ENCODE measurements at regions not wholly inside any gene's neighbourhood (a gene's known extent, or its start where the extent isn't known, plus 50 kb on each side); places are given as distances from the start of the nearest gene placed in this dataset.
A peak's percentile ranks its signal among the peaks of the same experiment; 100 is the strongest.

DNA sequence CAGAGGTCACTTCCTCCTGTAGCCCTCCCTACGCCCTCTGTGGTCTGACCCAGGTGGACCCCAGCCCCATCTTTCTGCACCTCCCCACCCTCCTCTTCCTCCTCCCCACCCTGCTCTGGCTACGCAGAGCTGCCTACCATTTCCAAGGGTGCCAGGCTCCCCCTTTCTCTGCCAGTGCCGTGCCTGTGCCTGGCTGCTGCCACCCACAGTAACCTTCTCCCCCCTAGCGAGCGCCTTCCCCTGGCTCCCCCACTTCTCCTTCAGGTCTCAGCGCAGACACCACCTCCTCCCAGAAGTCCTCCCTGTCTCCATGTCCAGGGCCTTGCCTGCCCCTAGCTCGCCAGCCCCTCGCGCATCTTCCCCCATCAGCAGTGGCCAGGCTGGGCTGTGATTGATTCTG is 471.5 kb downstream of the PTPRU start:
- TF ChIP-seq, protein P1, sequence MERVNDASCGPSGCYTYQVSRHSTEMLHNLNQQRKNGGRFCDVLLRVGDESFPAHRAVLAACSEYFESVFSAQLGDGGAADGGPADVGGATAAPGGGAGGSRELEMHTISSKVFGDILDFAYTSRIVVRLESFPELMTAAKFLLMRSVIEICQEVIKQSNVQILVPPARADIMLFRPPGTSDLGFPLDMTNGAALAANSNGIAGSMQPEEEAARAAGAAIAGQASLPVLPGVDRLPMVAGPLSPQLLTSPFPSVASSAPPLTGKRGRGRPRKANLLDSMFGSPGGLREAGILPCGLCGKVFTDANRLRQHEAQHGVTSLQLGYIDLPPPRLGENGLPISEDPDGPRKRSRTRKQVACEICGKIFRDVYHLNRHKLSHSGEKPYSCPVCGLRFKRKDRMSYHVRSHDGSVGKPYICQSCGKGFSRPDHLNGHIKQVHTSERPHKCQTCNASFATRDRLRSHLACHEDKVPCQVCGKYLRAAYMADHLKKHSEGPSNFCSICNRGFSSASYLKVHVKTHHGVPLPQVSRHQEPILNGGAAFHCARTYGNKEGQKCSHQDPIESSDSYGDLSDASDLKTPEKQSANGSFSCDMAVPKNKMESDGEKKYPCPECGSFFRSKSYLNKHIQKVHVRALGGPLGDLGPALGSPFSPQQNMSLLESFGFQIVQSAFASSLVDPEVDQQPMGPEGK (CRISPR knock-in tag; IDR thresholded peaks at IDR 0.05; ENCODE audit: borderline replicate concordance): no peak
- TF ChIP-seq PPARA (CRISPR knock-in tag; IDR thresholded peaks at IDR 0.05; ENCODE audit: borderline replicate concordance) (no peak), ZC3H10 (CRISPR knock-in tag; IDR thresholded peaks at IDR 0.05) (no peak), ZFP30 (CRISPR knock-in tag; IDR thresholded peaks at IDR 0.05) (no peak), RARB (CRISPR knock-in tag; IDR thresholded peaks at IDR 0.05) (no peak), TOX (CRISPR knock-in tag; IDR thresholded peaks at IDR 0.05; ENCODE audit: borderline replicate concordance) (no peak), ZNF70 (CRISPR knock-in tag; IDR thresholded peaks at IDR 0.05) (no peak), GLIS3 (CRISPR knock-in tag; IDR thresholded peaks at IDR 0.05) (no peak), TCF4 (CRISPR knock-in tag; IDR thresholded peaks at IDR 0.05; ENCODE audit: borderline replicate concordance) (no peak), ESRRG (CRISPR knock-in tag; IDR thresholded peaks at IDR 0.05) (no peak), CSDC2 (CRISPR knock-in tag; IDR thresholded peaks at IDR 0.05) (no peak), SNAI2 (CRISPR knock-in tag; IDR thresholded peaks at IDR 0.05) (no peak)
- TF ChIP-seq, protein P2, sequence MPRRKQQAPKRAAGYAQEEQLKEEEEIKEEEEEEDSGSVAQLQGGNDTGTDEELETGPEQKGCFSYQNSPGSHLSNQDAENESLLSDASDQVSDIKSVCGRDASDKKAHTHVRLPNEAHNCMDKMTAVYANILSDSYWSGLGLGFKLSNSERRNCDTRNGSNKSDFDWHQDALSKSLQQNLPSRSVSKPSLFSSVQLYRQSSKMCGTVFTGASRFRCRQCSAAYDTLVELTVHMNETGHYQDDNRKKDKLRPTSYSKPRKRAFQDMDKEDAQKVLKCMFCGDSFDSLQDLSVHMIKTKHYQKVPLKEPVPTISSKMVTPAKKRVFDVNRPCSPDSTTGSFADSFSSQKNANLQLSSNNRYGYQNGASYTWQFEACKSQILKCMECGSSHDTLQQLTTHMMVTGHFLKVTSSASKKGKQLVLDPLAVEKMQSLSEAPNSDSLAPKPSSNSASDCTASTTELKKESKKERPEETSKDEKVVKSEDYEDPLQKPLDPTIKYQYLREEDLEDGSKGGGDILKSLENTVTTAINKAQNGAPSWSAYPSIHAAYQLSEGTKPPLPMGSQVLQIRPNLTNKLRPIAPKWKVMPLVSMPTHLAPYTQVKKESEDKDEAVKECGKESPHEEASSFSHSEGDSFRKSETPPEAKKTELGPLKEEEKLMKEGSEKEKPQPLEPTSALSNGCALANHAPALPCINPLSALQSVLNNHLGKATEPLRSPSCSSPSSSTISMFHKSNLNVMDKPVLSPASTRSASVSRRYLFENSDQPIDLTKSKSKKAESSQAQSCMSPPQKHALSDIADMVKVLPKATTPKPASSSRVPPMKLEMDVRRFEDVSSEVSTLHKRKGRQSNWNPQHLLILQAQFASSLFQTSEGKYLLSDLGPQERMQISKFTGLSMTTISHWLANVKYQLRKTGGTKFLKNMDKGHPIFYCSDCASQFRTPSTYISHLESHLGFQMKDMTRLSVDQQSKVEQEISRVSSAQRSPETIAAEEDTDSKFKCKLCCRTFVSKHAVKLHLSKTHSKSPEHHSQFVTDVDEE (CRISPR knock-in tag; IDR thresholded peaks at IDR 0.05): no peak
- TF ChIP-seq, protein P3, sequence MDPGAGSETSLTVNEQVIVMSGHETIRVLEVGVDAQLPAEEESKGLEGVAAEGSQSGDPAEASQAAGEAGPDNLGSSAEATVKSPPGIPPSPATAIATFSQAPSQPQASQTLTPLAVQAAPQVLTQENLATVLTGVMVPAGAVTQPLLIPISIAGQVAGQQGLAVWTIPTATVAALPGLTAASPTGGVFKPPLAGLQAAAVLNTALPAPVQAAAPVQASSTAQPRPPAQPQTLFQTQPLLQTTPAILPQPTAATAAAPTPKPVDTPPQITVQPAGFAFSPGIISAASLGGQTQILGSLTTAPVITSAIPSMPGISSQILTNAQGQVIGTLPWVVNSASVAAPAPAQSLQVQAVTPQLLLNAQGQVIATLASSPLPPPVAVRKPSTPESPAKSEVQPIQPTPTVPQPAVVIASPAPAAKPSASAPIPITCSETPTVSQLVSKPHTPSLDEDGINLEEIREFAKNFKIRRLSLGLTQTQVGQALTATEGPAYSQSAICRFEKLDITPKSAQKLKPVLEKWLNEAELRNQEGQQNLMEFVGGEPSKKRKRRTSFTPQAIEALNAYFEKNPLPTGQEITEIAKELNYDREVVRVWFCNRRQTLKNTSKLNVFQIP (CRISPR knock-in tag; IDR thresholded peaks at IDR 0.05; ENCODE audit: borderline replicate concordance, low read depth): no peak
- TF ChIP-seq, protein P4, sequence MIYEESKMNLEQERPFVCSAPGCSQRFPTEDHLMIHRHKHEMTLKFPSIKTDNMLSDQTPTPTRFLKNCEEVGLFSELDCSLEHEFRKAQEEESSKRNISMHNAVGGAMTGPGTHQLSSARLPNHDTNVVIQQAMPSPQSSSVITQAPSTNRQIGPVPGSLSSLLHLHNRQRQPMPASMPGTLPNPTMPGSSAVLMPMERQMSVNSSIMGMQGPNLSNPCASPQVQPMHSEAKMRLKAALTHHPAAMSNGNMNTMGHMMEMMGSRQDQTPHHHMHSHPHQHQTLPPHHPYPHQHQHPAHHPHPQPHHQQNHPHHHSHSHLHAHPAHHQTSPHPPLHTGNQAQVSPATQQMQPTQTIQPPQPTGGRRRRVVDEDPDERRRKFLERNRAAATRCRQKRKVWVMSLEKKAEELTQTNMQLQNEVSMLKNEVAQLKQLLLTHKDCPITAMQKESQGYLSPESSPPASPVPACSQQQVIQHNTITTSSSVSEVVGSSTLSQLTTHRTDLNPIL (CRISPR knock-in tag; IDR thresholded peaks at IDR 0.05; ENCODE audit: low read depth): no peak
- TF ChIP-seq, protein P5, sequence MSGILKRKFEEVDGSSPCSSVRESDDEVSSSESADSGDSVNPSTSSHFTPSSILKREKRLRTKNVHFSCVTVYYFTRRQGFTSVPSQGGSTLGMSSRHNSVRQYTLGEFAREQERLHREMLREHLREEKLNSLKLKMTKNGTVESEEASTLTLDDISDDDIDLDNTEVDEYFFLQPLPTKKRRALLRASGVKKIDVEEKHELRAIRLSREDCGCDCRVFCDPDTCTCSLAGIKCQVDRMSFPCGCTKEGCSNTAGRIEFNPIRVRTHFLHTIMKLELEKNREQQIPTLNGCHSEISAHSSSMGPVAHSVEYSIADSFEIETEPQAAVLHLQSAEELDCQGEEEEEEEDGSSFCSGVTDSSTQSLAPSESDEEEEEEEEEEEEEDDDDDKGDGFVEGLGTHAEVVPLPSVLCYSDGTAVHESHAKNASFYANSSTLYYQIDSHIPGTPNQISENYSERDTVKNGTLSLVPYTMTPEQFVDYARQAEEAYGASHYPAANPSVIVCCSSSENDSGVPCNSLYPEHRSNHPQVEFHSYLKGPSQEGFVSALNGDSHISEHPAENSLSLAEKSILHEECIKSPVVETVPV (CRISPR knock-in tag; IDR thresholded peaks at IDR 0.05): no peak
- no peak for ATAC-seq

DNA sequence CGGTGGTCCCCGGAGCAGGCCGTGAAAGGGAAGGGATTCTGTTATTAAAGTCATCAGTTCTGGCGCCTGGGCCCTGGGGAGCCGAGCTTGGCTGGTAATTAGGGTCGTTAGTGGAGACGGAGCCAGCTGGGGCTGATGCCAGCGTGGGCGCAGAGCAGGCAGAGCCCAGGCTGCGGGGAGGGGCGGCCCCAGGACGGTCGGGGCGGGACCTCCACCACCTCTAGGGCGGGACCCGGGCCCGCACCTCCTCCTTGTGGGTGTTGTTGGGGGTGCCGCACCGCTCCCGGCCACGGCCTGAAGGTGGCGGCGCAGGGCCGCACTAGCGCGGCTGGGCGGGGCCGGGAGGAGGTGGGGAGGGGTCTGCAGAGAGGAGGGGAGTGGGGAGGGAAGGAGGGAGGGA is 470.6 kb downstream of the PTPRU start:
- peak; percentile 86 for ATAC-seq
- TF ChIP-seq ZFP3 (CRISPR knock-in tag; IDR thresholded peaks at IDR 0.05) (no peak), OSR1 (CRISPR knock-in tag; IDR thresholded peaks at IDR 0.05) (no peak), GLIS3 (CRISPR knock-in tag; IDR thresholded peaks at IDR 0.05) (no peak), PPARA (CRISPR knock-in tag; IDR thresholded peaks at IDR 0.05; ENCODE audit: borderline replicate concordance) (no peak), BACH2 (CRISPR knock-in tag; IDR thresholded peaks at IDR 0.05; ENCODE audit: borderline replicate concordance) (no peak), ARNTL (CRISPR knock-in tag; IDR thresholded peaks at IDR 0.05; ENCODE audit: borderline replicate concordance, low read depth) (no peak), ZNF565 (CRISPR knock-in tag; conservative IDR thresholded peaks at IDR 0.05; ENCODE audit: low read depth) (no peak), ZNF70 (CRISPR knock-in tag; IDR thresholded peaks at IDR 0.05) (no peak), ZFP30 (CRISPR knock-in tag; IDR thresholded peaks at IDR 0.05) (no peak), RARB (CRISPR knock-in tag; IDR thresholded peaks at IDR 0.05) (no peak), ZC3H10 (CRISPR knock-in tag; IDR thresholded peaks at IDR 0.05) (no peak)
- TF ChIP-seq, protein P4 (CRISPR knock-in tag; IDR thresholded peaks at IDR 0.05; ENCODE audit: low read depth): no peak
- TF ChIP-seq, protein P2 (CRISPR knock-in tag; IDR thresholded peaks at IDR 0.05): no peak
